ENCODE measurements at regions not wholly inside any gene's neighbourhood (a gene's known extent, or its start where the extent isn't known, plus 50 kb on each side); places are given as distances from the start of the nearest gene placed in this dataset.
"Not testable (repeated sequence)": the region's sequence is repeated elsewhere in the genome, so short reads cannot be mapped to it uniquely, and the experiment has no call there.

DNA sequence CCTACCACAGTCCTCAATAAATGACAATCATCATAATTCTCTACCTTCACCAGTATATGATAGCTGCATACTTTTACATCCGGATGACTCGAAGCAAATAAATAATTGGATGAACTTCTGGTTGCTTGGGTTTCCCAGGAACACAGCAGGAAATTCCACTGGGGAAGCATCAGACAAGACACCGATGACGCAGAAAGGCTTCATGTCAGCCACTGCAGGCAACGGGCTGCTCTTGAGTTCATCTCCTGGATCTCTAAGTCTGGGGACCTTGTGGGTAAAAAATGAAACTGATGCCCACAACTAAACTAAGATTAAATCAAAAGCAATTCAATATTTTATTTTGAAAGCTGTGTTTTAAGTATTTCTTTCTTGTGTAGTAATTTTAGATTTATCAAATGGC lies 472.1 kb upstream of the C16orf82 start:
- no peak for DNase-seq (ENCODE audit: low spot score)

GRCh38 chr16:26595199-26595598 lies 471.5 kb upstream of the C16orf82 start:
- no peak for DNase-seq (ENCODE audit: low spot score)

DNA sequence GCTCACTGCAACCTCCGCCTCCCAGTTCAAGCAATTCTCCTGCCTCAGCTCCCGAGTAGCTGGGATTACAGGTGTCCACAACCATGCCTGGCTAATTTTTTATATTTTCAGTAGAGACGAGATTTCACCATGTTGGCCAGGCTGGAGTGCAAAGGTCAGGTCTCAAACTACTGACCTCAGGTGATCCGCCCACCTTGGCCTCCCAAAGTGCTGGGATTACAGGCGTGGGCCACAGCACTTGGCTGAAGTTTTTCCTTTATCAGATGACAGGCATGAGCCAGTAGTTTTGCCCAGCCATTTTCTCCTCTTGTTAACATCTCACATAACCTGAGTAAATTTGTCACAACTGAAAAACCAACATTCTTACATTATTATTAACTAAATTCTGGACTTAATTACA lies 470.7 kb upstream of the C16orf82 start:
- not testable (repeated sequence) for DNase-seq (ENCODE audit: low spot score)

- DNase-seq (ENCODE audit: low spot score), result no peak
These were observed 468.7 kb upstream of the C16orf82 start for GRCh38 chr16:26598061-26598460.

GRCh38 chr16:26598998-26599784 lies 467.5 kb upstream of the C16orf82 start:
- DNase-seq (ENCODE audit: low spot score), result no peak

- DNase-seq (ENCODE audit: low spot score), result no peak
These were observed 467.0 kb upstream of the C16orf82 start for GRCh38 chr16:26599785-26600104.

DNA sequence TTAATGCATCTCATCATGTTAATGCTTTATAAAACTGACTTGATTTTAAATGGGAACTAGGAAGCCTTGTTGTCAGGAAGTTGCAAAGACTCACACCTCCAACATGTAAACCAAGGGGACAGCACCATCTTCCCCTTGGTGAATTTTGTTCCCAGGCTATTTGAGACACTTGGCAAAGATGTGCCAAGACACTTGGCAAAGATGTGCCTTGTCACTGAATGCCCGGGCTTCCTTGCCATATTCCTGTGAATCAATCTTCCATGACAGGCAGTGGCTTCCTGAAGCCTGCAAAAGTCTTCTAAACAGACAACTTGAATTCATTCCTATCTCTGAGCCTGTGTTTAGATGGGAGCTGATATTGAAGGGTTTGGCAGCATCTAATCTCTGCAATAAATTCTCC lies 465.4 kb upstream of the C16orf82 start:
- DNase-seq (ENCODE audit: low spot score), result no peak

DNA sequence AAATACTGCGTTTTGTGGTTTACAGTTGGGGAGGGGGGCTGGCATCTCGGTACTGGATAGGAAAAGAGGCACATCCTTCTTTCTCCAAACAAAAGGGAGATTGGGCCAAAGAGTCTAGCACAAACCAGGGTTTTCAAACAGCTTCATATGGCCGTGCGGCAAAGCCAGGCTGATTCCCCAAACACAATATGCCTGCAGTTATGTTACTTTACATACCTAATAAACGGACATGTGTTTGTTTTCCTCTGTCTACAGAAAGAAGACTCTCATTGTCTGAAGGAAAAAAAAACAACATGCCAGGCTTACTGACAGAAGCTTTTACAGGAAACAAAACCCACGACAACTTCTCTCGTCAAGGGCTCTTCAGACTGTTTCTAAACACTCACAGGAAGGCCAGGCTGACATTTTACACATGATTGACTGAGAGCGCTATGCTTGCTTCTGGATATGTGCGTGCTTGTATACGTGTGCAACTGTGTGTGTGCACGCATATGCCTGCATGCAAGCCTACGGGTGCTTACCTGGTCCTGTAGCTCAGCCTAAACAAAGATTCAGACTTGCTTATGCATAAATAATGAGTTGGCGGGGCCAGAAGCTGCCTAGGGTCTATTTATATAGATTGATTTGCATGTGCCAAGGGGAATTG lies 461.0 kb upstream of the C16orf82 start:
- no peak for DNase-seq (ENCODE audit: low spot score)

DNA sequence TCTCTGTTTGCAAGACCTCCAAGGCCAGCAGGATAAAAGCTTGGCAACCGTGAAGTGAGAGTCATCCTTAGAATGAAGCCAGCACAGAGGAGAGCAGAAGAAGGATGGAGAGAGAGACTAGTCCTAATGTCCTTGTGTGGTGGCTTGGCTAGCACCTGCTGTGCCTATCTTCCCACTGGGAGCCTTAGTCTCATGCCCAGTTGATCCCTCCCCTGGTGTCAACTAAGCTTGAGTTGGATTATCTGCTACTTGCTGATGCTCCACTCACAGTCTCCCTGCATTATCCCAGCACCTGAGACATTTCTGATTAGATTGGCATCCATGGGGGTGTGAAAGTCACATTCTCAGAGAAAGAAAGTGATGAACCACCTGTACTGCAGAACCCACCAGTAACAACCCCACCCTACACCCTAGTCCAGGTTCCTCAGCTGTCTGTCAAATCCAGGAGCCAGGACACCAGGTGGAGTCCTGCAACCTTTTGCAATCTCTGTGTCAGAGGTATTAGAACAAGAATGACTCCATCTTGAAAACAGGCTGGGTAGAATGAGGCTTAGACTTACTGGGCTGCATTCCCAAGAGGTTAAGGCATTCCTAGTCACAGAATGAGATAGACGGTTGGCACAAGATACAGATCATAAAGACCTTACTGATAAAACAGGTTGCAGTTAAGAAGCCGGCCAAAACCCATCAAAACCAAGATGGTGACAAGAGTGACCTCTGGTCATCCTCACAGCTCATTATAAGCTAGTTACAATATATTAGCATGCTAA lies 460.2 kb upstream of the C16orf82 start:
- no peak for DNase-seq (ENCODE audit: low spot score)

DNA sequence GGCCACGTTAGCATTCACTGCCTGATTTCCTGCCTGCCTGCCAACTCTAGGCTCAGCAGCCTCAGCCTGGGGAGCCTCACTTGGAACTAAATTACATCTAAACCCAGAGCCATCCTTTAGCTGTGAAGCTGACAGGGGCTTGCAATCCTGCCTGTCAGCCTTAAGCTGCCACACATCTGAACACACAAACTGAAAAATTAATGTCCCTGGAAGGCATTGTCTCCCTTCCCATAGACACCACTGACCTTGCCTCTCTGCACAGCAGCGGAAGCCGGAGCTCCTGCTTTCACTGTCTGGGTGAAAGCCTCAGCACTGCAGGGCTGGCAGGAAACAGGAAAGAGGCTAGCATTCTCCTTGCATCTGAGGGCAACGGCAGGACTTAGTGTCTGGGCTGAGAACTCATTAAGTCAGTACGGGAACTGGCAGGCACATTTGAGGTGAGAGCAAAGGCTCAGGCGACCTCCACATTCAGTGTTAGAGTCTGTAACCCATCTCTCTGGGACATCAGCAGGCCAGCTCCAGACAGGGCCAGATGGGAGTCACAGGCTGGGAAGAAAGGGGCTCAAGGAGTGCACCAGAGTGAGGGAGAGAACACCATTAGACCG lies 452.4 kb upstream of the C16orf82 start:
- DNase-seq (ENCODE audit: low spot score), result no peak

- no peak for DNase-seq (ENCODE audit: low spot score)
These were observed 443.3 kb upstream of the C16orf82 start for GRCh38 chr16:26623442-26623841.

DNA sequence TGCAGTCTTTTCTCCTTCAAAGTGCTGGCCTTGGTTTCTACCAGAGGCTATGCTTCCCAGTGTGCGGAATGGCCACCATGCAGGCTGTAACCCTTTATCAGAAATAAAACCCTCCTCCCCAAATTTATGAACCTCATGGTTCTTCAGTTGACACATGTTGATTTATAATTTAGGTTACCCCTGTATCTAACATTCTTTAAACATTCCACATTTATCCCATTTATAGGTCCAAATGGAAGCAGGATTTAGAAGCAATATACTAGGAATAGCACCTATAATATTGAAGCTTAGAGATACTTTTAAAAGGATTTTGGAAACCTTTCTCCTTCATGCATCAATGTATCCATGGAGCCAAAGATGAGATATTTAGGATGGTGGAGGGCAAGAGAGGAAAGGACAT lies 438.8 kb upstream of the C16orf82 start:
- no peak for DNase-seq (ENCODE audit: low spot score)

DNA sequence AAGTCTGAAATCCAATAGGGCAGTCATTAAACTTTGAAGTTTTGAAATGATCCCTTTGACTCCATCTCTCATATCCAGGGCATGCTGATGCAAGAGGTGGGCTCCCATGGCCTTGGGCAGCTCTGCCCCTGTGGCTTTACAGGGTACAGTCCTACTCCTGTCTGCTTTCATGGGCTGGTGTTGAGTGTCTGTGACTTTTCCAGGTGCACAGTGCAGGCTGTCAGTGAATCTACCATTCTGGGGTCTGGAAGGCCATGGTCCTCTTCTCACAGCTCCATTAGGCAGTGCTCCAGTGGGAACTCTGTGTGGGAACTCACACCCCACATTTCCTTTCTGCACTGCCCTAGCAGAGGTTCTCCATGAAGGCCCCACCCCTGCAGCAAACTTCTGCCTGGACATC lies 435.4 kb upstream of the C16orf82 start:
- DNase-seq (ENCODE audit: low spot score), result not testable (repeated sequence)

DNA sequence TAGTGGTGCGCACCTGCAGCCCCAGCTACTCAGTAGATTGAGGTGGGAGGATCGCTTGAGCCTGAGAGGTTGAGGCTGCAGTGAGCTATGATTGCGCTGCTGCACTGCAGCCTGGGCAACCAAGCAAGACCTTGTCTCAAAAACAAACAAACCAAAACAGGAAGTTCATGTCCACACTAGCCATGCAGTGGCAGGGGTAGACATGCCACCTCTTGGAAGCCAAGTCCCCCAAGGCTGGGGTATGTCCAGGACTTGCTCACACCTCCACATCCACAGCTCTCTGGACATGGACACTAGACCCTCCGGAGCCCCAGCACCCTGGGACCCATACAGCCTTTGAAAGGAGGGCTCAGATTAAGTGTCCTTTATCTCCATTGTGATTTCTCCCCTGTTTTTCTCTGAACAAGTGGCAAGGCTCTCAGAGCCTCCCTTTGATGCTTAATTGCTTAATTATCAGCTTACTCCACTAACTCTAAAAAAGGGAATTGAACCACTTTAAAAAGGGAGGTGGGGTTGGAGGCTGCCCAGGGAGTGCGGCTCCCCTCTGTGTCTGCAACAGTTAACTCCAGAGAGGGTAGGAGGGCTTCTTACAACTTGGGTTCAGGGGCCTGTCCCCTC lies 424.6 kb upstream of the C16orf82 start:
- DNase-seq (ENCODE audit: low spot score), result no peak

- DNase-seq (ENCODE audit: low spot score), result no peak
These were observed 423.2 kb upstream of the C16orf82 start for GRCh38 chr16:26643519-26643918.

DNA sequence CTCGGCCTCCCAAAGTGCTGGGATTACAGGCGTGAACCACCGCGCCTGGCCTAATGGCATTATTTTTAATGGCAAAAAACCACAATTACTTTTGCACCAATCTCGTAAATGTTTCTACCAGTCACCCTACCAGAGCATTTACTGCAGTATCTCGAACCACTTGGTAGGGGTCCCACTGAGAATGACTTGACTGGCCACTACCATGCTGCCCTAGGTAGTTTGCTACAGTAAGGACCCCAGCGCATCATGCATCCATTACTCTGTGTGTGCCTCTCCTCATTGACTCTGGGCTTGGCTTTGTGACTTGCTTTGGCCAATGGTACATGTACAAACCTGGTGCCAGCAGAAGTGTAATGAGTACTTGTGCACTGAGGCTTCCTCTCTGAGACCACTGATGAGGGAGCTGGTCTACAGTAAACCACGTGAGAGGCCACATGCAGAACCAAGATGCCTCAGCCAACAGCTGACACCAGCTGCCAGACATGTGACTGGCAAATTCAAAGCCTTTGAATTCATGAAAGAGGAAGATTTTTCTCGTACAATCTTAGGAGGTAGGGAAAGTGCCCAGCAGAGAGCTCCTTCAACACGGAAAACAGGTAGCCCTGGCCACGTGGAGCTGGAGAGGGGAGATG lies 421.7 kb upstream of the C16orf82 start:
- DNase-seq (ENCODE audit: low spot score), result no peak

- DNase-seq (ENCODE audit: low spot score), result no peak
These were observed 421.1 kb upstream of the C16orf82 start for GRCh38 chr16:26645614-26646013.

GRCh38 chr16:26647870-26648269 lies 418.9 kb upstream of the C16orf82 start:
- DNase-seq (ENCODE audit: low spot score), result no peak

GRCh38 chr16:26648851-26649250 lies 417.9 kb upstream of the C16orf82 start:
- no peak for DNase-seq (ENCODE audit: low spot score)

DNA sequence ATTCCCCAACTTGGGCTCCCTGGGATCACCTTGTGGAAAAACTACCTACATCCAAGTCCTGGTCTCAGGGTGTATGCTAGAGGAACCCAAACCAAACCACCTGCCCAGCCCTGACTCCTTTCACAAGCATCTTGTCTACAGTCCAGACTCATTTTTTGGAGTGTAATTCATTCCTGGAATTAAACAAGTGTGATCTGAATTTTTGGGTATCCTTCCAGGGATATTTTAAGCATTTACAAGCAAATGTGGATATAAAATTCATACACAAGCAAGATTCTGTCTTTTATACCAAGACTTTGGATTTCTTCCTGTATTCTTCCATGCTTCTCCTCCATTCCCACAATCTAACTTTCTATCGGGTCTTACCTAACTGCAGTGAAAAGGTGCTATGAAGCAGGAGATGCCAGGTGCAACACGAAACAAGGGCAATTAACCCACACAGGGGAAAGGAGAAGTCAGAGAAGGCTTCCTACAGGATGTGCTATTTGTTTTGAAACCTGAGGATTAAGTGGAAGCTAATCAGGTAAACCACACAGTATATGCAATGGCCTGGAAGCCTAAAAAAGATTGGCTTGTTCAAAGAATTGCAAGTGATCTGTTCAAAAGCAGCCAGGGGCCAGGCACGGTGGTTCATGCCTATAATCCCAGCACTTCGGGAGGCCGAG lies 417.2 kb upstream of the C16orf82 start:
- DNase-seq (ENCODE audit: low spot score), result no peak

DNA sequence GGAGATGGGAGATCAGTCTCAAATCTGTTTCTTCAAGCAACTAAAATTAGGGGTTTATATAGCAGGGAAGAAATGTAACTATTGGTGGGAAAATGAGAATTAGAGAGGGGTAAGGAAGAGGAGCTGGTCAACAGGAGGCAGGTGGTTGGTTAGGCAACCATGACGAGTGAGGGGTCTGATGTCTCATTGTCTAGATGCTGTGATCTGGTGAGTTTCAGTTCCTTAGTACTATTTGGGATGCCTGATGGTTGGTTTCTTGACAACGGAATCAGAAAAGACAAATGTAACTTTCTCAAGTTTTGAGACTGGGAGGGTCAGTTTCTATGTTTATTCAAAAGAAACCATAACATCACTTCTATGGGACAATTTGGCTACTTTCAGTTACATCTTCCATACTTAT lies 415.3 kb upstream of the C16orf82 start:
- no peak for DNase-seq (ENCODE audit: low spot score)

Measured in A172 (cell line).